CD4-positive, alpha-beta T cell treated with Interferon gamma for 1 hour (primary cell): ENCODE measurements at regions not wholly inside any gene's neighbourhood (a gene's known extent, or its start where the extent isn't known, plus 50 kb on each side); places are given as distances from the start of the nearest gene placed in this dataset.
"Not testable (repeated sequence)": the region's sequence is repeated elsewhere in the genome, so short reads cannot be mapped to it uniquely, and the experiment has no call there.

Experiments
- DNase-seq: peaks from one replicate; pipeline ENCODE4 v3.0.0-alpha.2; 2020

DNA sequence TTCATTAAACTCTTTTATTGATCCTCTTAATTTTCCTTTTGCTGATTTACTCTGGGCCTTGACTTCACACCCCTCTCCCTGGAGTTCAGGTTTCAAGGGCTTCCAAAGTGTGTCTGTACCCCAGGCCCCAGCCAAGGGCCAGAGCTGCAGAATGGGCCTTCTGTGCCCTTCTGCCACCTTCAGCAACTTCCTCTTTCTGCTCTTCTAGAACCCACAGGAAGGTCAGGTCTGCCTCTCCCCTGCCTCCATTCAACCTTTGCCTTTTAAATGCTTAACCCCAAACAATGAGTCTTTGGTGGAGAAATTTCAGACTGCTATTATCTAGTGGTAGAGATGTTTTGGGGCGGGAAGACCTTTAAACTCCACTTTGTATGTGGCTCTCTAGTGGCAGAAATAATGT, 63.1 kb downstream of the TSN start:
- no peak for DNase-seq

DNA sequence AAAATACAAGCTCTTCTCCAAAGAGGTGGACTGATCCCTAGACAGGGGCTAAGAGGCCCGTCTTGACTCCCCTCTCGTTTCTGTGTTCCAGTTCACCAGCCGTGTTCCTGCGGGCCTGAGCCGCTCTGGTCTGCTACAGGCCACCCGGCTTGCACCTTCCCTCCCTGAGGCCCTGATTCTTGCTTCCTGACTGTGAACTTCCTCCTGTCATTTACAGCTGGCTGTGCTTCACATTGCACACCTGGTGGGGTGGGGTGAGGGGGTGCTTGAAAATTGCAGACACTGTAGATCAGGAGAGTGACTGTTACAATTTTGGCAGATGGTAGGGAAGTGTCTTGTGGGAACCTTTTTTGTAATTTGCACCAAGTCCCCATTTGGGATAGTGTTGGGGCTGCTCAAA, 64.4 kb downstream of the TSN start:
- no peak for DNase-seq

DNA sequence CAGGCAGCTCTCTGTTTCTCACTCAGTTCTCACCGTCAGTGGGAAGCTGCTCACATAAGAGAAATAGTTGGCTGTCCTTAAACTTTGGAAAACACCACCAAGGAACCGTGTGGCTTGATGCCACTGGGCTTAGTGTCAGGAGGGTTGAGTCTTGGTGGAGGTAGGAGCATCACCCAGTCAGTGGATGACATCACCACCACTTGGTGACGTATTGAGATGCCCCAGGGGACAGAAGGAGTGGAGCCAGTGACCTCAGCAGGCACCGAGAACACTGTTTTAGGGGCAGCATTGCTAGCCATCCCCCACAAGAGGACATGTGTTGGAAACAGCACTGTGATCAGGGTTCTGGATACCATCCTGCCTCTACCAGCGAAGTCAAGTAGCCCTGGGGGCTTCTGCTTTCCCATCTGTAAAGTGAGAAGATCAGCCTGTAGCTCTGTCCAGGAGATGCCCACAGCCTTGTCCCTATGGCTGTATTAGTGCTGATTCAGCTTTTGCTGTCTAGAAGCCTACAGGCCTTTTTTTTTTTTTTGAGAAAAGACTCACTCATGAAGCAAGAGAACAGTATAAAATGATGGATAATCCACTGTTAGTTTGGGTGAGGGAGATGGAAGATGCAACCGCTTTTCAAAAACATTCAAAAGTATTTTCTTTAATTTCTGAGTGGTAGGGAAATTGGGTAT, 66.2 kb downstream of the TSN start:
- DNase-seq, result no peak

DNA sequence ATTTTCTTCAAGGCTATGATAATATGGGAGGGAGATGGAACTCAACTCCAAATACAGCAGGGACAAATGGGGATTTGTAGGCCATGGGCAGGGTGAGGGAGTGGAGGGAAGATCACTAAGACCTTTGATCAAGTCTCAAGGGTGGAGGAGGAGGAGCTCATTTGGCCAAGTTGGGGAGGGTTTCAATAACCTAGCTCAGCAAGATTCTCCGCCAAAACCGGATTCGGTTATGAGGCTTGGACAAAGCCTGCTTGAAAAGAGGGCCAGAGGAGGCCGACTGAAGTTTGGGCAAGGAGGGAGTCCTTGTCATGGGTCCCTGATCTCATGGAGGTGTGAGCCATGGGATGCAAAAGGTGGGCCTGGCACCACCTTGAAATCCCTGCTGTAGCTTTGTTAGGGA, 68.8 kb downstream of the TSN start:
- no peak for DNase-seq

DNA sequence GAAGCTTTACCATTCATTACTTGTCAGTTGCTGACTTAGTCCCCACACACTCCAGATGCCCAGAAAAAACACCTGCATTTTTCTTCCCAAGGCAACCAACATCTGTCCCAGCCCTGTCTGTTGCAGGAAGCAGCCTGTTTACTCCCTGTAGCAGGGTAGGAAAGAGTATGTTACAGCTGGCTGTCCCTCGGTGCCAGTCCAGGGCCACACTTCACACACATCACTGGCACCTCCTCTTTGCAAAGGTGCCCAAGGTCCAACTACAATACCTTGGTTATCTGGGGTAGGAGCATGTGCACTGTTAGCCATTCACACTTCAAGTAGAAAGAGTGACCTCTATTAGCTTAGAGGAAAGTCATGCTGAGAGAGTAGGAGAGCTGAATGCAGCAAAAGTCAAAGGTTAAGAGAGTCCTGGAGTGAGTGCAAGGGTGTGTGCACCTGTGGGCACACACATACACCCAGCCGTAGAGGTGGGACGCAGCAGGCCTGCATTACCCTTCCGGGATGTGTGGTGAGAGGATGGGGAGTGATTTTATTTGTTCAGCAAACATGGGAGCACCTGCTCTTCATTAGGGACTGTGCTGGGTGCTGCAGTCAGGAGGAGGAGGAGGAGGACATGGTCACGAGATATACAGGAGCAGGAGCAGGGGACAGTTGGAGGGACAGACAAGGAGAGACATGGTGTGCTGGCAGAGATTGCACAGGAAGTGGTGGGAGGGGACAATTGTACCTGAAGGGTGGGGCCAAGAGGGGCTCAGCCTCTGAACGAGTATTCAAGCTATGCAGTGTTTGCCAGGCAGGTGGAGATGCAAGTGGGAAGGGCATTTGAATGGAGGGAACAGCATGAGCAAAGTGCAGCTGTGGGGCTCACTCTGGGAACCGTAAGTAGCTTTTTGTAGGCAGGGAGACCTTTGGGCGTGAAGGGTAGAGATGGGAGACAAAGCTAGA, 69.8 kb downstream of the TSN start:
- no peak for DNase-seq

DNA sequence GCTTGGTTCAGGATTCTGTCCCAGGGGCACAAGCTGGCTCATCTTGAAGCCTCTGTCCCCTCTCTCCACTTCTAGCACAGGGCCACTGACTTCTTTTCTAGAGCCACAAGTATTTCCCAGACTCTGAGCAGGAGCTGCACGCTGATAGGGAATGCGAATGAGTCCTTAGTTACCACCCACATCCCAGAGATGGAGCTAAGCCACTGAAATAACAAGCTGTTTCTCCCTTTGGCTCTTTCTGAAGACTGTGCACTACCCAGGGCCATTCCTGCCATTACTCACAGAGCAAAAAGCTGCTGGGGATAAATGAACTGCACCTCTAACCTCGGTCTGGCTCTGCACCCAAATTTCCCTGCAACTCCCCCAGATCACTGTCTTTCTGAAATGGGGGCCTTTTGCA, 70.6 kb downstream of the TSN start:
- no peak for DNase-seq

DNA sequence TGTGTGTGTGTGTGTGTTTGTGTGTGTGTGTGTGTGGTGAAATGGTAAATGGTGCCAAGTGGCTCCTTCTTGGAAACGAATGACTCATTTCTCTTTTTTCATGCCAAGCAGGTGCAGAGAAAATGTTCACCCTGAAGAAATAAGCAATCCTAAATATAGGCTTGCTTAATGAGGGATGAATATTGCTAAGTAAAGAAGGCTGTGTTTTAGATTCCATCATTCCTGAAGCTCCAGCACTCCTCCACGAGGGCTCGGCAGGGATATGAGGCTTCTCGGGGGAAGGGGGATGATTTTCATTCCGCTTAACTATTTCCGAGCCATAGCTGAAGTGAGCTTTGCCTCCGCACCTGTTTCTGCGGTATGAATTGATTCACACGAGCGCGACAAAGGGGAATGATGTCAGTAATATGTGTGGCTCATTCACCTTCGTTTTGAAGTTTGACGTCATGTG, 72.9 kb downstream of the TSN start:
- DNase-seq, result no peak

DNA sequence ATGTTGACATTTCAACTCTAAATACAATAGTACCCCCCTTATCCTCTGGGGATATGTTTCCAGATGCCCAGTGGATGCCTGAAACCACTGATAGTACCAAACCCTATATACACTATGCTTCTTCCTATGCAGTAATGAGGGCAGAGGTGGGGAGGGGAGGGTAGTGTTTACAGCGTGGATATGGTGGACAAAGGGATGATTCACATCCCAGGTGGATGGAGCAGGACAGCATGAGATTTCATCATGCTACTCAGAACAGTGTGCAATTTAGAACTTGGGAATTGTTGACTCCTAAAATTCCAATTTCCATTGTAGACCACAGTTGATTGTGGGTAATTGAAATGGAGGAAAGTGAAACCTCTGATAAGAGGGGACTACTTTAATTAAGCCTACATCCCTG, 75.4 kb downstream of the TSN start:
- no peak for DNase-seq

DNA sequence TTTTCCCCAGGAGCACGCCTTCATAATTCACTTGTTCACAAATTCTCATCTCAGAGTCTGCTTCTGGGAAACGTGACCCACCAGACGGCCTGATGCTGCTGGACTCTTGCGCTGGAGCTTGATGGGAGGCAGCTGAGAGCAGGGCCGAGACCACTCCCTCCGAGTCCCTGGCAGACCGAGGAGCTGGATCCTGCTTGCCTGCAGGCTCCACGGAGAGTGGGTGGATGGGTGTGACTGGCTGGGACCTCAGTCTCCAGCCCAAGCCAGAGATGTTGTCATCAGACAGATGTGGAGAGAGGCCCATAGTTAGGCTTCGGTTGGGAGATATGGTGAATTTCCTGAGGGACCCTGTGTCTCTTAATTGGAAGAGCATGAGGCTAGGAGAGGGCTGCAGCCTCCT, 76.4 kb downstream of the TSN start:
- DNase-seq, result no peak

DNA sequence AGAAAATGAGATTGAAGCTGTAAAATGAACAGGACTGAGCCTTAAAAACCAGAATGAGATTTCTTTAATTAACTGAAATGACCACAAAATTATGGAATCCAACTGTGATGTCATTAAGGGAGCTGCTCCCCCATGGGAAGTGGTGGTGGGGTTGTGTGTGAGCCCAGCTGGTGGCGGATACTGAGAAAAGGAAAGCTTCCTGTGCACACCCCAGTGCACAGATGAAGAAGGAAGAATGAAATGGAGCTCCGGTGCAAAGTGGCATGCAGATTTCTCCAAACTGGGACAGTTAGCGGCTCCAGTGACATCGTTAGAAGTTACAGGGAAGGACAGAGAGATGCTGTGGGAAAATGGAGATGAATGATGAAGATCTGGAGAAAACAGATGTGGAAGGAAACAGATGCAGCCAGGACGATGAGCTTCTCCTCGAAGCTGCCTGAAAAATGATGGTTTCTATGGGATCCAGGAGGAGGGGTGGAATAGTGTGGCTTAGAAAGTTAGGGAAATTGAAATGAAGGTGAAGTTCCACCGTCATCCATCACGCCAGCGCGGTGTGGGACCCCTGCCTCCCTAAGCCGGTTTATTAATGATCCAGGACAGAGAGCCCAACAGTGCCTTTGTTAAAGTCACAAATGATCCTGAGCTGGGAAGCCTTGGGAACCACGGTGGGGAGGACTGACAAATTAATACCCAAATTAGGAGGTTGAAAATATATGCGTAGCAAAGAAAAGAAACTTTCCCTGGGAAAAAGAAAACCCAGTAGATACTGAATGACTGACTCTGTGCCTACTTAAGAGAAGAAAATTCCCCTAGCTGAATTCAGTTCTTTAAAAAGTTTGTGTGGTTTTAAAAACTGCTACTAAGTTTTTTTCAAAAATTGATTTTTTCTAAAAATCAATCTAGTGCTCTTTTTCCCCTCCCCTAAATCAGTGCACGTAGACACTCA, 77.2 kb downstream of the TSN start:
- no peak for DNase-seq

DNA sequence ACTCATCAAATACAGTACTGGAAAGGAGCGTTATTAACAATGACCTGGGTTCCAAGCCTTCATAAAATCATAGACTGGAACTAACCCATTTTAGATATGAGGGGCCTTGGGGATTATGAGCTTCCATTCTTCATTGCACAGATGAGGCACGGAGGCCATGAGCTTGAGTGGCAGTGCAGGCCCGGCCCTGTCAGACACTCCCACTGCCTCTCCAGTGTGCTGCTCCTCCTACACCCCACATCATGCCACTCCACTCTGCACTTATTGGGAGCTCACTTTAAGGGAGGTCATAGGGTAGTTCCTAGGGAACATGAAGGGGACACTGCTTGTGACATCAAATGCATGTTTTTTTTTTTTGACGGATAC, 77.9 kb downstream of the TSN start:
- no peak for DNase-seq

DNA sequence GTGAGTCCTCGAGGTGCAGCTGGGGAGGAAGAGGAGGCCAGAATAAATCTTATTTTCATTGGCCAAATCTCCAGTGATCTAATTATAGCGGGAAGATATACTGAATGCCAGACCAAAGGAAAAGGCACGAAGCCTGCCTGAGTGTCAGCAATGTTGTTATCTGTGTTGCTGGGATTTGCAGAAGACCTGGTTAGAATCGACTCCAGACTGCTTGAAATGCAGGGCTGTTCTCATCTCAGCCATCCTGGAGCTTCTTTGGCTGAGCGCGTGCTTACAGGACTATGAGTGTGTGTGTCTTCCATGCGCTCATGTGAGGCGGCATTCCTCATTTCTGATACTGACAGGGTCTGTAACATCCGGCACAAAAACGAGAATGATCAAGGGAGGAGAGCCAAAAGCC, 81.2 kb downstream of the TSN start:
- no peak for DNase-seq

DNA sequence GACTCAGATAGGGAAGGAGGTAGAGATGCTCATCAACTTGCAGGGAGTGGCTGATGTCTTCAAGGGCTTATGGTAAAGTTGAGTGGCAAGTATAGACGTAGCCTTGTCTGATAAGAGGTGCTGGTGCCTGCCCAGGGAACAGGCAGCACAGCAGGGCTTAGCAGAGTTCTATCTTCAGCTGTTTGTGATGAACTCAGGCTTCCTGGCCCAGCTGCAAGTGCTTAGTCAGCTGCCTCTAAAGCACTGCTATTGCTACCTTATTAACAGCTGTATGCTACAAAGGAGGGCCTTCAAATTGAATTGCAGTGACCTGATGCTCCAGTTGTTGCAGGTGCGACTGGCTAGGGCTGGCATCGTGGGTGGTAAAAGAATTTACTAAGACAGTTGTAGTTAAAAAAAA, 82.1 kb downstream of the TSN start:
- no peak for DNase-seq

DNA sequence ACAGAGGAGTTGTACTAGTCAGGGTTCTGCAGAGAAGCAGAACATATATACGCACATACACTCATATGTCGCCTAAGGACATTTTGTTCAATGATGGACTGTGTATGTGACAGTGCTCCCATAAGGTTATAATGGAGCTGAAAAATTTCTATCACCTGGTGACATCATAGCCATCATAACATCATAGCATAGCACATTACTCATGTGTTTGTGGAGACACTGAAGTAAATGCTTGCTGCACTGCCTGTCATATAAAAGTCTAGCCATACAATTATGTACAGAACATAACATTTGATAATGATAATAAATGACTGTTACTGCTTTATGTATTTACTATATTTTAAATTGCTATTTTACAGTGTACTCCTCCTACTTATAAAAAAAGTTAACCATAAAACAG, 83.1 kb downstream of the TSN start:
- DNase-seq, result no peak

DNA sequence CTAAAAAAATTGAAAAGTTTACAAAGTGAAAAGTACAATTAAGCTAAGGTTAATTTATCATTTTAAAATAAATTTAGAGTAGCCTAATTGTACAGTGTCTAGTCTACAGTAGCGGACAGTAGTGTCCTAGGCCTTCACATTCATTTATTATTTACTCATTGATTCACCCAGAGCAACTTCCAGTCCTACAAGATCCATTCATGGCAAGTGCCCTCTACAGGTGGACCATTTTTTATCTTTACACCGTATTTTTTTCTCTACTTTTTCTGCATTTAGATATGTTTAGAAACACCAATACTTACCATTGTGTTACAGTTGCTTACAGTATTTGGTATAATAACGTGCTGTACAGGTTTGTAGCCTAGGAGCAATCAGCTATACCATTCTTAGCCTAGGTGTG, 84.1 kb downstream of the TSN start:
- no peak for DNase-seq

DNA sequence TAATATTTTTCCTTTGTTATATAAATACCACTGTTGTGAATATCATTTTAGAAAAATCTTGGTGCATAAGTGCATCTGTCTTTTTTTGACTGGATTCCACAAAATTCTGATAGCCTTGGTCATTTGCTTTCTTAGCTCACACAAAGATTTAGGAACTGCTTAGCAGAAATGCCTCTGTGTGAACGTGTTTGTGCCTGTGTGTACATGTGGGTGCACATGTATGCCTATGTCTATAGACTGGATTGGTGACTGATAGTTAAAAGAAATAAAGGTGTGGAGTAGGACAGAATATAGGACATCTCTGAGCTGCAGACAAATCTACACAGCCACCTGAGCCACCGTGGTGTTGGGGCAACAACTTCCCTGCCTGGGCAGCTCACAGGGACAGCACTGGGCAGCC, 93.8 kb downstream of the TSN start:
- no peak for DNase-seq

DNA sequence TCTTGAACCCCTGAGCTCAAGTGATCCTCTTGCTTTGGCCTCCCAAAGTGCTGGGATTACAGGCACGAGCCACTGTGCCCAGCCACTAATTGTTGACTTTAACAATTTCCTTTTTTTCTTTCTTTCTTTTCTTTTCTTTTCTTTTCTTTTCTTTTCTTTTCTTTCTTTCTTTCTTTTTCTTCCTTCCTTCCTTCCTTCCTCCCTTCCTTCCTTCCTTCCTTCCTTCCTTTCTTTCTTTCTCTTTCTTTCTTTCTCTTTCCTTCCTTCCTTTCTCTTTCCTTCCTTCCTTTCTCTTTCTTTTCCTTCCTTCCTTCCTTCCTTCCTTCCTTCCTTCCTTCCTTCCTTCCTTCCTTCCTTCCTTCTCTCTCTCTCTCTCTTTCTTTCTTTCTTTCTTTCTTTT, 97.7 kb downstream of the TSN start:
- not testable (repeated sequence) for DNase-seq

DNA sequence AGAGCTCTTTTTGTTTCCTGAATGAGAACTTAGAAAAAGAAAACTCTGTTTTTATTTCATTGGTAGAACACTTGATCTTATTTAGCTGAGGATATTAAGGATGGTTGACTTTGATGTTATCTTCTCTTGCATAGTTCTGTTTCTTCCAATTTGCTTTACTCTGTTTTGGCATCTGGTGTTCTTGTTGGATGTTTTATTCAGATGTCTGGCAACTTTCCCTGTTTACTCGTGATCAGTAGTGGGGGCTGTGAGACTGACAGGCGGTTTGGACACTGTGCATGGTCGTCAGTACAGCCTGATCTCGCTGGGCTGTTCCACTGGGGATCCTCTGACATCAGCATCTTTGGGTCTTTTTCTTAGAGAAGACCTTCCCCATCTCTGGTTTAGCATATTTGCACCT, 100.1 kb downstream of the TSN start:
- DNase-seq, result no peak

DNA sequence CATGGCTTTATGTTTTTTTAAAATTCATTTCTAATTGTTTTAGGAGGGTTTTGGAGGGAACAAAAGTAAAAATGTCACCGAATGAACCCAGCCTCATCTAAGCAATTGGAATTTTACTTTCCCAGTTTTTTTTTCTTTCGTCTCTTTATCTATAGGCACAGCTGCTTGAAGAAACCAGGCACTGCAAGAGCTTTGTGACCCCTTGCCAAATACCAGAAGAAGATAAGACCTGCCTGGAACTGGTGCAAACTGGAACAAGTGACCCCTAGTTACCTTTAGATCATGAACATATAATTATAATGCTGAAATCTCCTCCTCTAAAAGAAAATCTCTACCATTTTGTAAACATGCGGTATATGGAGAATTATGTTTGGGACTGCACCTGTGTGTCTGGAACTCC, 100.9 kb downstream of the TSN start:
- no peak for DNase-seq

DNA sequence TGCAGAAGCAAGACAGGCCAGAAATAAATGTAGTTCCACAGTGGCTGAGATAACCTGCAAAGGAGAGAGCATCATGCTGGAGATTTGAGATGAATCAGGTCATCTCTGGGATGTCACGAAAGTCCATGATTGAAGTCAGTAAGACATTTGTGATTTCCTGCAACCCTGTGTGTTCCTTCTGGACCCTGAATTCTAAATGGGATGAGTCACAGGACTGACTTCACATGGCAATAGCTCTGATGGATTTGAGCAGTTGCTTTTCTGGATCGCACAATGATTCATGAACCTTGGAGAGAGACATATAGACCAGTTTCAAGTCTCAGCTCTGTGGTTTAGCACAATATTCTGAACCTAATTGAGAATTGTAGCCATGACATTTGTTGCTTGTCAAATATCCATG, 102.9 kb downstream of the TSN start:
- no peak for DNase-seq

DNA sequence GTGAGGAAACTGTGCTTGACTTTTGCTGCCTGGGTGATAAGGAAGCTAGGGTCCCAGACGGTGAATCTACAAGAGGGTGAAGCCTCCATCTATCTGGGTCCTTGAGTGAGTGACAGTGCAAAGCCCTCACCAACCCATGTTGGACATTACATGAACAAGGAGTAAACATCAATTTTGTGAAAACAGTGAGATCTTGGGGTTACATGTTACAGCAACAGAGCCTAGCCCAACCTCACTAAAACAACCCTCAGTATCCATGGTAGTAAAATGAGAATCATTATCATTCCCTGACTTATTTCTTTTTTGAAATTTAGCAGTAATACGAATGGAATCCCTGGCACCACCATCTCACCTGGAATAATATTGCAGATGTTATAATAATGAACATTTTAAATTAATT, 103.4 kb downstream of the TSN start:
- no peak for DNase-seq

DNA sequence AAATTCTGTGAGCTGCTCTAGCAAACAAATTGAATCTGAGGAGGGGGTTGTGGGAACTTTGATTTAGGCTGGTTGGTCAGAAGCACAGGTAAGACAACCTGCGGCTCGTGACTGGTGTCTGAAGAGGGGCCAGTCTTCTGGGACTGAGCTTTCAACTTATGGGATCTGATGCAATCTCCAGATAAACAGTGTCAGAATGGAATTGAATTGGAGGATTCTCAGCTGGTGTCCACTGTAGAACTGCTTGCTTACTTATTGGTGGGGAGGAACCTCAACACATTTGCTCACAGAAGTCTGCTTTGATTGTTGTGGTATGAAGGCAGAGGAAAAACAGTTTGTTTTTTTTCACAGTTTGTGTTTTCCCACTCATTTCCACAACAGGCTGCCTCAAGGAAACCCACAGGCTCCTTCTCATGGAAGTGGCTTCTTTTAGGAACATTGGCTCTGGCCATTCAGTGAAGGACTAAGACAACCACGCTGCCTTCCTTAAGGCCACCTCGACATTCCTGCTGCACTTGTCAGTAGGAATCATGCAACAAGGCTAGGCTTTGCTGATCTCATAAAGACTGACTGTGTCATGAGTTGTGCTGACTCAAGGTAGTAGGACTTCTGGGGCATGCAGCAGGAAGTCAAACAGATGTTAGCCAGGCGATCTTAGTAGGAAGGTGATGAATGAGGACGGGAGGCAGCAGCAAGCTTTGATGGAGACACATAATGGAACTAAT, 104.7 kb downstream of the TSN start:
- no peak for DNase-seq

DNA sequence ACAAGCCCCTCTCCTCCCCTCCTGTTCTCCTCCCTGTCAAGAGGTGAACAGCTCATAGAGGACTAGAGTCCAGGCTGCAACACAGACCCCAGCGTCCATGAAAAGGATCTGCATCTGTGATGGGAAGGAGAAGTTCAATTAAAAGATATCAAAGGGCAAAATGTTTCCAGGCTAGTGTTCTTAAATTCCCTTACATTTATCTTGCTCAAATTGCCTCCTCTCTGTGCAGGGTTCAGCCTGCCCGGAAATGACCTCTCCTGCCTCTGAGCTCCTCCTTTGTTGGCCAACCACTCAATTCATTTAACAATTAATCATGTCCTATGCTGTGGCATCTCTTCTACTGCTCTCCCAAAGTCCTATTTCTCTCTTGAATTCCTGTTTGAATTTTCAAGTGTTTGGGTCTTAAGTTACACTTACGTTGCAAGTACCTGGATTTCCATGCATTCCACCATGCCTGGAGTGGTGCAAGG, 105.3 kb downstream of the TSN start:
- DNase-seq, result no peak
